HEK293 (cell line): ENCODE measurements at regions not wholly inside any gene's neighbourhood (a gene's known extent, or its start where the extent isn't known, plus 50 kb on each side); places are given as distances from the start of the nearest gene placed in this dataset.
A peak's percentile ranks its signal among the peaks of the same experiment; 100 is the strongest.

Experiments used
- ZNF24 ChIP-seq: fragments of 450-650 bp; formaldehyde crosslinking; IDR thresholded peaks from 2 replicates; pipeline ENCODE4 v1.5.1; 2016; ENCODE audit warnings: missing biosample characterization, missing genetic modification characterization
- ZNF624 ChIP-seq: fragments of 450-650 bp; formaldehyde crosslinking; IDR thresholded peaks from 2 replicates; pipeline ENCODE4 v1.5.1; 2017; ENCODE audit warnings: missing biosample characterization, missing genetic modification characterization
- TF ChIP-seq, protein P1 (sequence below): fragments of 450-650 bp; formaldehyde crosslinking; IDR thresholded peaks from 2 replicates; pipeline ENCODE4 v1.5.1; 2016; ENCODE audit warnings: missing biosample characterization, missing genetic modification characterization
- TF ChIP-seq, protein P2 (sequence below): fragments of 450-650 bp; formaldehyde crosslinking; IDR thresholded peaks from 2 replicates; pipeline ENCODE4 v1.5.1; 2016; ENCODE audit warnings: missing biosample characterization, missing genetic modification characterization
- TF ChIP-seq, protein P3 (sequence below): fragments of 450-650 bp; formaldehyde crosslinking; IDR thresholded peaks from 2 replicates; pipeline ENCODE4 v1.5.1; 2017; ENCODE audit warnings: missing biosample characterization, mild to moderate bottlenecking, missing genetic modification characterization, moderate library complexity
- TF ChIP-seq, protein P4 (sequence below): fragments of 450-650 bp; formaldehyde crosslinking; IDR thresholded peaks from 2 replicates; pipeline ENCODE4 v1.5.1; 2017; ENCODE audit warnings: missing biosample characterization, missing genetic modification characterization

DNA sequence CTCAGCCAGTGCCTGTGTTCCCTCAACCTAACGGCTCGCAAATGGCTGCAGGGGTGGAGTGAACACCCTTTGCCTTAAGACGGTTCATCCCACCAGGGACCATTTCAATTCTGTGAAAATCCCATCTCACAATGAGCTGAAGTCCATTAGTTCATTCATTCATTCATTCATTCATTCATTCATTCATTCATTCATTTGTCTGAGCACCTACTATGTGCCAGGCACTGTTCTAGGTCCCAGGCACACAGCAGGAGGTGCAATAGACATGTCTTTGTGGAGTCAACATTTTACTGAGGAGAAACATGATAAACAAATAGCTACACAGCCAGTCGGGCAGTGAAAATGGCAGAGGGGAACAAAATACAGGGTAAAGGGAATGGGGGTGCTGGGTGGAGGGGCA, 618.8 kb downstream of the MATN1 start:
- TF ChIP-seq, protein P1, sequence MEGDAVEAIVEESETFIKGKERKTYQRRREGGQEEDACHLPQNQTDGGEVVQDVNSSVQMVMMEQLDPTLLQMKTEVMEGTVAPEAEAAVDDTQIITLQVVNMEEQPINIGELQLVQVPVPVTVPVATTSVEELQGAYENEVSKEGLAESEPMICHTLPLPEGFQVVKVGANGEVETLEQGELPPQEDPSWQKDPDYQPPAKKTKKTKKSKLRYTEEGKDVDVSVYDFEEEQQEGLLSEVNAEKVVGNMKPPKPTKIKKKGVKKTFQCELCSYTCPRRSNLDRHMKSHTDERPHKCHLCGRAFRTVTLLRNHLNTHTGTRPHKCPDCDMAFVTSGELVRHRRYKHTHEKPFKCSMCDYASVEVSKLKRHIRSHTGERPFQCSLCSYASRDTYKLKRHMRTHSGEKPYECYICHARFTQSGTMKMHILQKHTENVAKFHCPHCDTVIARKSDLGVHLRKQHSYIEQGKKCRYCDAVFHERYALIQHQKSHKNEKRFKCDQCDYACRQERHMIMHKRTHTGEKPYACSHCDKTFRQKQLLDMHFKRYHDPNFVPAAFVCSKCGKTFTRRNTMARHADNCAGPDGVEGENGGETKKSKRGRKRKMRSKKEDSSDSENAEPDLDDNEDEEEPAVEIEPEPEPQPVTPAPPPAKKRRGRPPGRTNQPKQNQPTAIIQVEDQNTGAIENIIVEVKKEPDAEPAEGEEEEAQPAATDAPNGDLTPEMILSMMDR, result no peak
- TF ChIP-seq, protein P2, sequence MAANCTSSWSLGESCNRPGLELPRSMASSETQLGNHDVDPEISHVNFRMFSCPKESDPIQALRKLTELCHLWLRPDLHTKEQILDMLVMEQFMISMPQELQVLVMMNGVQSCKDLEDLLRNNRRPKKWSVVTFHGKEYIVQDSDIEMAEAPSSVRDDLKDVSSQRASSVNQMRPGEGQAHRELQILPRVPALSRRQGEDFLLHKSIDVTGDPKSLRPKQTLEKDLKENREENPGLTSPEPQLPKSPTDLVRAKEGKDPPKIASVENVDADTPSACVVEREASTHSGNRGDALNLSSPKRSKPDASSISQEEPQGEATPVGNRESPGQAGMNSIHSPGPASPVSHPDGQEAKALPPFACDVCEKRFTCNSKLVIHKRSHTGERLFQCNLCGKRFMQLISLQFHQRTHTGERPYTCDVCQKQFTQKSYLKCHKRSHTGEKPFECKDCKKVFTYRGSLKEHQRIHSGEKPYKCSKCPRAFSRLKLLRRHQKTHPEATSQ, result no peak
- peak; percentile 56; the same call in 1 of the 2 replicates for TF ChIP-seq ZNF24 (tag by site-specific recombination)
- TF ChIP-seq, protein P3, sequence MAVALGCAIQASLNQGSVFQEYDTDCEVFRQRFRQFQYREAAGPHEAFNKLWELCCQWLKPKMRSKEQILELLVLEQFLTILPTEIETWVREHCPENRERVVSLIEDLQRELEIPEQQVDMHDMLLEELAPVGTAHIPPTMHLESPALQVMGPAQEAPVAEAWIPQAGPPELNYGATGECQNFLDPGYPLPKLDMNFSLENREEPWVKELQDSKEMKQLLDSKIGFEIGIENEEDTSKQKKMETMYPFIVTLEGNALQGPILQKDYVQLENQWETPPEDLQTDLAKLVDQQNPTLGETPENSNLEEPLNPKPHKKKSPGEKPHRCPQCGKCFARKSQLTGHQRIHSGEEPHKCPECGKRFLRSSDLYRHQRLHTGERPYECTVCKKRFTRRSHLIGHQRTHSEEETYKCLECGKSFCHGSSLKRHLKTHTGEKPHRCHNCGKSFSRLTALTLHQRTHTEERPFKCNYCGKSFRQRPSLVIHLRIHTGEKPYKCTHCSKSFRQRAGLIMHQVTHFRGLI (tag by site-specific recombination), result no peak
- TF ChIP-seq ZNF624 (tag by site-specific recombination), result no peak
- TF ChIP-seq, protein P4, sequence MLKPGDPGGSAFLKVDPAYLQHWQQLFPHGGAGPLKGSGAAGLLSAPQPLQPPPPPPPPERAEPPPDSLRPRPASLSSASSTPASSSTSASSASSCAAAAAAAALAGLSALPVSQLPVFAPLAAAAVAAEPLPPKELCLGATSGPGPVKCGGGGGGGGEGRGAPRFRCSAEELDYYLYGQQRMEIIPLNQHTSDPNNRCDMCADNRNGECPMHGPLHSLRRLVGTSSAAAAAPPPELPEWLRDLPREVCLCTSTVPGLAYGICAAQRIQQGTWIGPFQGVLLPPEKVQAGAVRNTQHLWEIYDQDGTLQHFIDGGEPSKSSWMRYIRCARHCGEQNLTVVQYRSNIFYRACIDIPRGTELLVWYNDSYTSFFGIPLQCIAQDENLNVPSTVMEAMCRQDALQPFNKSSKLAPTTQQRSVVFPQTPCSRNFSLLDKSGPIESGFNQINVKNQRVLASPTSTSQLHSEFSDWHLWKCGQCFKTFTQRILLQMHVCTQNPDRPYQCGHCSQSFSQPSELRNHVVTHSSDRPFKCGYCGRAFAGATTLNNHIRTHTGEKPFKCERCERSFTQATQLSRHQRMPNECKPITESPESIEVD (tag by site-specific recombination), result no peak
